Large intestine (tissue), 3 donors: ENCODE measurements at regions not wholly inside any gene's neighbourhood (a gene's known extent, or its start where the extent isn't known, plus 50 kb on each side); places are given as distances from the start of the nearest gene placed in this dataset.
A peak's percentile ranks its signal among the peaks of the same experiment; 100 is the strongest.

ENCODE experiments used
- DNase-seq, 2 donors: peaks; one replicate each; pipeline versions ENCODE4 v3.0.0 to v3.0.0-alpha.2; 2013
- H3K27ac ChIP-seq: one replicate; pipeline ENCODE4 v1.5.1; 2013; ENCODE audit warnings: low read length
- H3K27me3 ChIP-seq: 2 replicates; pipeline ENCODE4 v1.6.1; 2013; ENCODE audit warnings: low read length; ENCODE audit not compliant: control insufficient read depth, insufficient read depth
- H3K36me3 ChIP-seq: 2 replicates; pipeline ENCODE4 v1.6.1; 2013; ENCODE audit warnings: low read length; ENCODE audit not compliant: control insufficient read depth, insufficient read depth
- H3K4me1 ChIP-seq: one replicate; pipeline ENCODE4 v1.6.1; 2013; ENCODE audit warnings: low read length; ENCODE audit not compliant: control insufficient read depth, insufficient read depth
- H3K4me3 ChIP-seq: one replicate; pipeline ENCODE4 v1.5.1; 2013; ENCODE audit warnings: low read length
- H3K9me3 ChIP-seq: one replicate; pipeline ENCODE4 v1.6.1; 2013; ENCODE audit warnings: mild to moderate bottlenecking, low read depth, low read length, moderate library complexity; ENCODE audit not compliant: control insufficient read depth
- WGBS: methylation state at CpG from one replicate; pipeline ENCODE4 v1.1.5; 2013; ENCODE audit warnings: low lambda C conversion rate; ENCODE audit not compliant: insufficient coverage; 5-methylcytosine and 5-hydroxymethylcytosine counted together

DNA sequence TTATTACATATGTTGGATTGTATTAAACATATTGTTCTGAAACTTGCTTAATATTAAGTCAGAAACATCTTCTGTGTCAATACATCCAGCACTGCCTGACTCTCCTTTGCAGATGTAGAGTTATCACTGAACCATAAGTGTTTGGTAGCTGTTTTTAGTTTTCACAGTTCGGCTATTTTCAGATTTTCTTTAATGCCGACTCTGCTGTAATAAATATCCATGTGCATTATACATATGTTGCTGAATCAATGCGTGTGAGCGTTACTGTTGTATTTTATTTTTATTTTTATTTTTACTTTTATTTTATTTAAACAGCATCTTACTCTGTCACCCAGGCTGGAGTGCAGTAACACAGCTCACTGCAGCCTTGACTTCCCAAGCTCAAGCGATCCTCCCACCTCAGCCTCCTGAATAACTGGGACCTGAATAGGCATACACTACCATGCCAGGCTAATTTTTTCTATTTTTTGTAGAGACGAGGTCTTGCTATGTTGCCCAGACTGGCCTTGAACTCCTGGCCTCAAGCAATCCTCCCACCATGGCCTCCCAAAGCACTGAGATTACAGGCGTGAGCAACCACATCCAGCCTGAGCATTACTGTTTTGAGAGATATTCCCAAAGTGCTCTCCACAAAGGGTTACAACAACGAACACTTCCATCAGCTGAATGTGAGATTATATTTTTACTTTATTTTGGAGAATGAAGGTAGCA is 50.7 kb upstream of the NOCT start:
- H3K9me3 ChIP-seq = no peaks in the 10 kb centered on the region
- H3K27me3 ChIP-seq = no peaks in the 10 kb centered on the region
- H3K4me1 ChIP-seq = peaks cover 4% of the 10 kb centered on the region
- no peaks in the 10 kb centered on the region for H3K36me3 ChIP-seq
- WGBS = 98% methylated on average over 6 of the region's 8 CpGs
- H3K4me3 ChIP-seq = no peak overlapping the region
- no peak overlapping the region for H3K27ac ChIP-seq
- DNase-seq = no peak

DNA sequence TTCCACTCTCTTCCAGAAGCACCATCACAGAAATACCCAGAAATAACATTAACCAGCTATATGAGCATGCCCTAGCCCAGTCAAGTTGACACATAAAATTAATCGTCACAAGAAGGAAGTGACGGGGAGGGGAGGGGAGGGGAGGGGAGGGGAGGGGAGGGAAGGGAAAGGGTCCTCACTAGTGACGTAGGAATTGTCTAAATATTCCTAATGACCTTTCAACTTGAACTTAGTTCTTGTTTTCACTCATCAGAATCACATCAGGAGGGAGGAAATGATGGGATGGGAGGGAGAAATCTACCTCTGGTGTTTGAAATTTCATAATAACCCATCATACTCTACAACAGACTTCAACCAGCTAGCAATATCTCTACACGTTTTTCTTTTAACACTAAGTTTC is 52.2 kb upstream of the NOCT start:
- no peaks in the 10 kb centered on the region for H3K36me3 ChIP-seq
- WGBS = no CpG with 5 or more reads among the region's 4 CpGs
- no peak overlapping the region for H3K4me3 ChIP-seq
- no peaks in the 10 kb centered on the region for H3K27me3 ChIP-seq
- peaks cover 4% of the 10 kb centered on the region for H3K4me1 ChIP-seq
- no peak for DNase-seq
- no peak overlapping the region for H3K27ac ChIP-seq
- no peaks in the 10 kb centered on the region for H3K9me3 ChIP-seq

DNA sequence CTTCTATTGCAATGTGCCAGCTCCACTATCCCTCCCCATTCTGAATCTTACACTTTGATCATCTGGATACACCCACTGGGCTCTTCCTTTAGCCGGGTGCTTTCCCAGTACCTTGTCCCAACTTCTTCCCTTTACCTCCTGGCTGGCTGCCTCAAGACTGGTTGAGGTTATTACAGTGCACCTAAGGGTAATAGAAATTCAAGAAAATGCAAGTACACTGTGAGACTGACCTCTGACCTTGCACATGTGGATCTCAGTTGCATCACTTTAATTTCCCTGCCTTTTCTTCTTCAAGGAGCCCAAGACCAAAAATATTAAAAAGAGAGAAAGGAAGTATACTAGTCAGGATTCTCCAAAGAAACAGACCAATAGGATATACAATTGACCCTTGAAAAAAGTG is 53.9 kb upstream of the NOCT start:
- Histone ChIP-seq H3K4me3 (no peak overlapping the region), H3K4me1 (no peaks in the 10 kb centered on the region), H3K27ac (no peak overlapping the region), H3K9me3 (no peaks in the 10 kb centered on the region), H3K27me3 (no peaks in the 10 kb centered on the region), H3K36me3 (no peaks in the 10 kb centered on the region)
- peak in 1 of 2 donors; percentile 35 for DNase-seq
- no CpG with 5 or more reads among the region's 1 CpG for WGBS

DNA sequence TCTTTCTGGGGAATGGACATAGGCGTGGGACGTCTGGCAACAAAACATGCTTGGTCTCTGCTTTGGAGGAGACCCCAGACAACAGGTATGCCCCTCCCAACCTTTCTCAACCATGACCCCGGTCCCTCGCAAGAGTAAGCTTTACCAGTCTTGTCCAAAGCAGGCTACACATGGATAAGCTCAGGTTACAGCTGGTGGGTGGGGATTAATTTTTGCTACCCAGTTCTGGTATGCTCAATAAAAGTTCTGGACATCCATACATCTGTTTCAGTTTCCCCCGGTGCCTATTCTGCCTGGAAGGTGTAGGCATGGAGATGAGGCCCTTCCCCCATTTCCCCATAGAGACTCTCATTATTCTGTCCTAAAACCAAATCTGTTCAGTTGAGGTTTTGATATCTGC is 54.5 kb upstream of the NOCT start:
- Histone ChIP-seq H3K27me3 (no peaks in the 10 kb centered on the region), H3K4me3 (no peak overlapping the region), H3K4me1 (no peaks in the 10 kb centered on the region), H3K36me3 (no peaks in the 10 kb centered on the region), H3K9me3 (no peaks in the 10 kb centered on the region), H3K27ac (no peak overlapping the region)
- WGBS = 100% methylated on average over 1 of the region's 5 CpGs
- DNase-seq = no peak

DNA sequence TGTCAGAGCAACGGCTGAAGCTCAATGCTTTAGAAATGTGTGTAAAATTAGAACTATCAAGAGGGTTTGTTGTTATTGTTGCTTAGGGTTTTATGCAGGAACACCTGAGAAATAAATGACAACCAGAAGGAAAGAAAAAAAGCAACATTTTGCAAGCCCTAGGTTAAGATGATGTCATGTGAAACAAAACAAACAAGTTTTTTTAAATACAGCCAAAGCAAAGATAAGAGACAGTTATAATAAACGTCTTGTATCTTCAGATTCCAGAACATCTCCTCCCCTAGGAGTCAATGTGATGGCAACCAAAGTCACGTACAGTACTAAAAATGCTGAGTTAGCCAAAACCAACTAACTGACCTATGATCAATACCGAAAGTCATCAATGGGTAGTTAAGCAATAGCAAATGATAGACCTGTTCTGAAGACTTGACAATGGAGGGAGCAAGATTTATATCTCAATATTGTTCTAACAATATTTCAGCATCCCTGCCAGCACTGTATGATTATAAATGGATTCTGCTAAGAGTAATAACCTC is 55.3 kb upstream of the NOCT start:
- H3K4me3 ChIP-seq = no peak overlapping the region
- H3K4me1 ChIP-seq = no peaks in the 10 kb centered on the region
- no peaks in the 10 kb centered on the region for H3K36me3 ChIP-seq
- no peak overlapping the region for H3K27ac ChIP-seq
- no peak for DNase-seq
- WGBS = no CpG with 5 or more reads among the region's 4 CpGs
- H3K27me3 ChIP-seq = no peaks in the 10 kb centered on the region
- H3K9me3 ChIP-seq = no peaks in the 10 kb centered on the region

DNA sequence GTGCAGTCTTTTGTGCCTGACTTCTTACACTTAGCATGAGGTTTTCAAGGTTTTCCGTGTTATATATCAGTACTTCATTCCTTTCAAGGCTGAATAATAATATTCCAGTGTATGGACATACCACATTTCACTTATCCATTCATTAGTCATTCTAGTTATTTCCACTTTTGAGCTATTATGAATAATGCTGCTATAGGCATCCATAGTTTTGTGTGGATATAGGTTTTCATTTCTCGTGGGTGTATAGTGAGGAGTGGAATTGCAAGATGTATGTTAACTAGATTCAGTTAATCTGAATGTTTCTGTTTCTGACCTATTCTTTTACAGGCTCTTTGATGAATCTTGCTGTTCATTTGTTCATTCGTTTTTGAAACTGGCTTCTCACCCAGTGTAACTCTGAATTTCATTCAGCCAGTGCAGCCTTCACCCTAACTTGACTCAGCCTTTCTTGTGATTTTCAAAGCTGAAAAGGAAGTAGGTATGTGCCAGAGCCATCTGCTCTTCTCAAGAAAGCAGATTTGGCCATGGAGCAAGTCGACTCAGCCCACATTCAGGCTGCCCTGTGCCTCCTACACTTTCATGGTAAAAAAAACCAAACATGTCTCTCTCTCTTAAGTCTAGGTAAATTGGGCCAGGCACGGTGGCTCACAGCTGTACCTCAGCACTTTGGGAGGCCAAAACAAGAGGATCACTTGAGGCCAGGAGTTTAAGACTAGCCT is 56.3 kb upstream of the NOCT start:
- no peaks in the 10 kb centered on the region for H3K4me1 ChIP-seq
- 83% methylated on average over 2 of the region's 5 CpGs for WGBS
- H3K4me3 ChIP-seq = no peak overlapping the region
- no peaks in the 10 kb centered on the region for H3K9me3 ChIP-seq
- no peaks in the 10 kb centered on the region for H3K36me3 ChIP-seq
- H3K27ac ChIP-seq = no peak overlapping the region
- H3K27me3 ChIP-seq = no peaks in the 10 kb centered on the region
- no peak for DNase-seq

DNA sequence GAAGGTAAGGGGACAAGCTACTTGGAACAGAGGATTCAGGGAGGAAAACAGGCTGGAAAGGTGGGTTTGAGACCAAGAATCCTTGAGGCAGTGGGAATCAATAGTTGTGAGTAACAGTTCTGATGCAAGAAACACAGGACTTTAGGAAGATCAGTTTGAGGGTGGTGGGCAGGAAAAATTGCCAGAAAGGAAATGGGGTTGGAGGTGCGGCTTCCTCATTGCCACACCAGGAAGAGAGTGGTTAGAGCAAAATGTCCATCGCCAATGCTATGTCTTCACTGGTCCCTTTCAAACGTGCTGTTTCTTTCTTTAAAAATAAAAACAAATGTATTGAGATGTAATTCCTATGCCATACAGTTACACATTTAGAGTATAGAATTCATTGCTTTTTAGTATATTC is 57.1 kb upstream of the NOCT start:
- Histone ChIP-seq H3K27ac (no peak overlapping the region), H3K36me3 (no peaks in the 10 kb centered on the region), H3K9me3 (no peaks in the 10 kb centered on the region), H3K27me3 (no peaks in the 10 kb centered on the region), H3K4me3 (no peak overlapping the region), H3K4me1 (no peaks in the 10 kb centered on the region)
- 100% methylated on average over 1 of the region's 3 CpGs for WGBS
- DNase-seq = no peak

DNA sequence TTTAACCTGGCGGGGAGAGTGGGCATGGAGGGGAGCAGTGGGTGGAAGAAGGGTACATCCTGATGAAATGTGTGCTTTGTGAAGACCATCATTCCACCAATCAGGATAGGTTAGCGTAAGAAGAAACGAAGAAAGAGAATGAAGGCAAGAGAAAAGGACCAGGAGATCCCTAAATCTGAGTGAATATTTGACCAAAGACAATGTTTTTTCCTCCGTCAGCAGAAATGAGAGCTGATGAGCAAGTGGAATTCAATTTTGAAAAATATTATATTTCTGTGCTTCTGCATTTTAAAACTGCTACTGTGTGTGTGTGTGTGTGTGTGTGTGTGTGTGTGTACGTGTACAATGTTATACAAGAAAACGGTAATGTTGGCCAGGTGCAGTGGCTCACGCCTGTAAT is 58.3 kb upstream of the NOCT start:
- no peaks in the 10 kb centered on the region for H3K4me1 ChIP-seq
- no peak overlapping the region for H3K4me3 ChIP-seq
- 100% methylated on average over 1 of the region's 7 CpGs for WGBS
- H3K36me3 ChIP-seq = no peaks in the 10 kb centered on the region
- DNase-seq = no peak
- no peaks in the 10 kb centered on the region for H3K9me3 ChIP-seq
- no peak overlapping the region for H3K27ac ChIP-seq
- H3K27me3 ChIP-seq = no peaks in the 10 kb centered on the region

DNA sequence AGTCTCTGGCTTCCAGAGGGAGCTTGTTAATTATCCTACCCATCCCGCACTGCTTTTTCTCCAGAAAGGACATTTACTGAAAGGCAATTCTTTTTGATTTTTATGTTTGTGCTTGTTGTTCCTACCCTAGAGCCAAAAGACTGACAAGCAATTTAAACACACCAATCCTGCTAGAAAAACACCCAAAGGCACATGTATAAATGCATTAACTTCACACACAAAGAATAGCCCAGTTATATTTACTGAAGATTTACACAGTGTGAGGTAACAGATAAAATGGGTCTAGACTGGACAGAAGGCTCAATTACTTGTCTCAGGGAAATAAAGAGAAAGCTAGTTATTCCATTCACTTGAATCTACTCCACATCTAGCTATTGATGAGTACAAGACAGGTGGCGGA is 61.2 kb upstream of the NOCT start:
- Histone ChIP-seq H3K4me1 (no peaks in the 10 kb centered on the region), H3K9me3 (no peaks in the 10 kb centered on the region), H3K27ac (no peak overlapping the region), H3K4me3 (no peak overlapping the region), H3K36me3 (no peaks in the 10 kb centered on the region), H3K27me3 (no peaks in the 10 kb centered on the region)
- no peak for DNase-seq
- WGBS = no CpG with 5 or more reads among the region's 2 CpGs

DNA sequence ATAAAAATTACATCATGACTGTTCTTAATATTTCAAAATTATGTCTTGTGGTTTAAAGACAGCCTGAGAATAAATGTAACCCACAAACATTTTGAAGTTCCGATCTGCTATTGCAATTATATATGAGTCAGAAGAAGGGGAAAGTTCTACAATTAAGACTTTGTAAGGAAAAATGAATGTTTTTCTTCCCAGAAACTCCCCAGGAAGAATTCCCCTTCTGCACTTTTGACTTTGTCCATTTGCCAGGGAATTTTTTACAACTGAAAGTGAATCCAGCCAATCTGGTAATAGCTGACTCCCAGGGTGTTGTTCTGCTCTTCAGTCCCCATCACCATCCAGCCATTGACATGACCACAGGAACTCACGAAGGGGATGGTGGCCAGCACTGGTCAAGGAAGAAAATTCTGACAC is 61.6 kb upstream of the NOCT start:
- DNase-seq = peak; percentile 12 to 27
- Histone ChIP-seq H3K4me3 (no peak overlapping the region), H3K4me1 (no peaks in the 10 kb centered on the region), H3K9me3 (no peaks in the 10 kb centered on the region), H3K27ac (no peak overlapping the region), H3K36me3 (no peaks in the 10 kb centered on the region), H3K27me3 (no peaks in the 10 kb centered on the region)
- WGBS = 60% methylated on average over 1 of the region's 2 CpGs

DNA sequence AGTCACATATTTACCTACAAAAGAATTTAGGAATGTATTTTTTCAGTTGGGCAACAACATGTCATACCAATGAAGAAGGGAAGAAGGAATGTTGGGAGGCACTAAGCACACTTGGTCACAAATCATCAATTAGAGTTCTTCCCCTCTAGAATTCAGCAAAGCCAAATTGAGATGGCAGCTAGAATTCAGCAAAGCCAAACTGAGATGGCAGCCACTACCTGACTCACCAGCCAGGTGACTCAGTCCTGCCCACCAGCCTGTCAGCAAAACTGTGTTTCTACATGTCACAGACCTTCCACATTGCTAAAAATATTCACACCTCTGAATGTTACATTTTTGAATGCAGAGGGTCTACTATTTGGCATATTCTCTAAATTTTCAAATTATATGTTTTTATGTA is 63.2 kb upstream of the NOCT start:
- H3K4me1 ChIP-seq = no peaks in the 10 kb centered on the region
- H3K27ac ChIP-seq = no peak overlapping the region
- no peak for DNase-seq

More for the DNA sequence above, 63.2 kb upstream of the NOCT start:
- H3K36me3 ChIP-seq = no peaks in the 10 kb centered on the region
- H3K4me3 ChIP-seq = no peak overlapping the region
- no peaks in the 10 kb centered on the region for H3K27me3 ChIP-seq
- H3K9me3 ChIP-seq = no peaks in the 10 kb centered on the region
